ENCODE measurements at regions not wholly inside any gene's neighbourhood (a gene's known extent, or its start where the extent isn't known, plus 50 kb on each side); places are given as distances from the start of the nearest gene placed in this dataset.

- no peaks in the 10 kb centered on the region; the same call in 1 of the 2 replicates for H3K9me3 ChIP-seq
- POLR2A ChIA-PET: no interaction called here
- WGBS (ENCODE audit: low lambda C conversion rate): 58% methylated on average over 19 of the region's 19 CpGs
These were observed 253.3 kb downstream of the MAF start for GRCh38 chr16:79347277-79347676.

GRCh38 chr16:79339863-79340262, 260.7 kb downstream of the MAF start:
- peaks cover 0 to 11% of the 10 kb centered on the region in 2 experiments; a peak in 2 of 4 replicates for H3K4me1 ChIP-seq (ENCODE audit: control insufficient read depth in 1 of 2, insufficient read depth in 2 of 2, low read depth in 1 of 2, low read length in 1 of 2)
- POLR2A ChIA-PET: no interaction called here
- no peak overlapping the region for H2AFZ ChIP-seq (ENCODE audit: low read depth)
- peak; percentile 73 for DNase-seq
- H3K36me3 ChIP-seq (replicated peaks in 1 of 2; ENCODE audit: control insufficient read depth in 1 of 2, insufficient read depth in 2 of 2, low read length in 1 of 2): no peaks in the 10 kb centered on the region
- WGBS (ENCODE audit: low lambda C conversion rate): 2% methylated on average over 7 of the region's 7 CpGs
- no peaks in the 10 kb centered on the region for H3K79me2 ChIP-seq (ENCODE audit: insufficient read depth)
- H3K27ac ChIP-seq (ENCODE audit: low read depth in 2 of 2, low read length in 1 of 2): no peak overlapping the region; a peak in 1 of 4 replicates
- H3K27me3 ChIP-seq (ENCODE audit: insufficient read depth): no peaks in the 10 kb centered on the region
- H3K9me2 ChIP-seq: no peaks in the 10 kb centered on the region
- H3K9me3 ChIP-seq: no peaks in the 10 kb centered on the region; the same call in 1 of the 2 replicates
- no peak overlapping the region for H3K9ac ChIP-seq
- no peaks in the 10 kb centered on the region for H4K20me1 ChIP-seq (ENCODE audit: insufficient read depth)
- H3K4me3 ChIP-seq (ENCODE audit: low read depth in 2 of 2, low read length in 1 of 2): no peak overlapping the region
- H3F3A ChIP-seq (replicated peaks; ENCODE audit: insufficient read depth): no peaks in the 10 kb centered on the region
- CTCF ChIA-PET: interaction anchor here (1.8 kb wide), 1 partner anchor 10 kb away, joined by 6 read pairs; no protein-coding TSS in a partner anchor
- H3K4me2 ChIP-seq: no peak overlapping the region
- TF ChIP-seq CHD2 (IDR thresholded peaks at IDR 0.05; ENCODE audit: low read length, partially characterized antibody) (peak; percentile 47), MXI1 (IDR thresholded peaks at IDR 0.05; ENCODE audit: low read depth, low read length) (peak; percentile 78), REST (IDR thresholded peaks at IDR 0.05; ENCODE audit: low read depth, low read length) (no peak), MEF2A (IDR thresholded peaks at IDR 0.05; ENCODE audit: borderline replicate concordance, low read depth) (no peak), YY1 (IDR thresholded peaks at IDR 0.05; ENCODE audit: low read depth) (no peak), ELF1 (IDR thresholded peaks at IDR 0.05) (no peak)

More at GRCh38 chr16:79347277-79347676, 253.3 kb downstream of the MAF start:
- no peak overlapping the region for H3K27ac ChIP-seq (ENCODE audit: low read depth in 2 of 2, low read length in 1 of 2)
- H3K4me2 ChIP-seq: no peak overlapping the region
- no peak overlapping the region for H3K4me3 ChIP-seq (ENCODE audit: low read depth in 2 of 2, low read length in 1 of 2)
- DNase-seq: no peak
- no peaks in the 10 kb centered on the region for H3K79me2 ChIP-seq (ENCODE audit: insufficient read depth)
- H4K20me1 ChIP-seq (ENCODE audit: insufficient read depth): no peaks in the 10 kb centered on the region
- CTCF ChIA-PET: interaction anchor here (1.2 kb wide), 1 partner anchor 184 kb away, joined by 3 read pairs; no protein-coding TSS in a partner anchor
- H3K9ac ChIP-seq: no peak overlapping the region
- no peak for TF ChIP-seq GATA2 (CRISPR knock-in tag; IDR thresholded peaks at IDR 0.05)
- no peak for TF ChIP-seq NRF1 (IDR thresholded peaks at IDR 0.05; ENCODE audit: low read depth, low read length)
- no peak for TF ChIP-seq FOXJ3 (CRISPR knock-in tag; IDR thresholded peaks at IDR 0.05)
- no peak for TF ChIP-seq TAF1 (IDR thresholded peaks at IDR 0.05; ENCODE audit: borderline replicate concordance, low read depth, low read length)
- no peak for TF ChIP-seq PBX3 (IDR thresholded peaks at IDR 0.05)
- no peak for TF ChIP-seq SIN3A (IDR thresholded peaks at IDR 0.05; ENCODE audit: borderline replicate concordance, low read depth, low read length)
- TF ChIP-seq CHD2 (IDR thresholded peaks at IDR 0.05; ENCODE audit: low read length, partially characterized antibody): no peak
- no peak for TF ChIP-seq IRF3 (IDR thresholded peaks at IDR 0.05; ENCODE audit: low read depth, low read length)
- TF ChIP-seq RXRA (IDR thresholded peaks at IDR 0.05; ENCODE audit: borderline replicate concordance, low read depth): no peak
- no peak for TF ChIP-seq RAD21 (IDR thresholded peaks at IDR 0.05; ENCODE audit: low read length)
- TF ChIP-seq MXI1 (IDR thresholded peaks at IDR 0.05; ENCODE audit: low read depth, low read length): no peak
- TF ChIP-seq ELF1 (IDR thresholded peaks at IDR 0.05): no peak
- no peak for TF ChIP-seq USF2 (IDR thresholded peaks at IDR 0.05; ENCODE audit: borderline replicate concordance, low read depth, low read length)
- TF ChIP-seq MAX (IDR thresholded peaks at IDR 0.05; ENCODE audit: low read depth): no peak
- H3K36me3 ChIP-seq (replicated peaks in 1 of 2; ENCODE audit: control insufficient read depth in 1 of 2, insufficient read depth in 2 of 2, low read length in 1 of 2): no peaks in the 10 kb centered on the region
- no peaks in the 10 kb centered on the region for H3K9me2 ChIP-seq
- no peaks in the 10 kb centered on the region for H3F3A ChIP-seq (replicated peaks; ENCODE audit: insufficient read depth)
- no peaks in the 10 kb centered on the region for H3K4me1 ChIP-seq (ENCODE audit: control insufficient read depth in 1 of 2, insufficient read depth in 2 of 2, low read depth in 1 of 2, low read length in 1 of 2)
- H2AFZ ChIP-seq (ENCODE audit: low read depth): no peak overlapping the region
- H3K27me3 ChIP-seq (ENCODE audit: insufficient read depth): no peaks in the 10 kb centered on the region

Measured in SK-N-SH (cell line).